RWPE2 (cell line): ENCODE measurements at regions not wholly inside any gene's neighbourhood (a gene's known extent, or its start where the extent isn't known, plus 50 kb on each side); places are given as distances from the start of the nearest gene placed in this dataset.

Experiments used
- ATAC-seq: fragments of 200-7000 bp; cut with Tn5 transposase; 3 replicates; pipeline ENCODE4 v1.9.1; 2021; ENCODE audit warnings: low read depth
- DNase-seq: peaks from one replicate; pipeline ENCODE4 v3.0.0-alpha.2; 2020; ENCODE audit warnings: low spot score
- H3K27ac ChIP-seq: fragments of 450-650 bp; 2 replicates; pipeline ENCODE4 v1.5.1; 2017; ENCODE audit warnings: mild to moderate bottlenecking; ENCODE audit not compliant: poor library complexity, severe bottlenecking
- H3K27me3 ChIP-seq: fragments of 250-450 bp; sonication (Bioruptor Pico); 2 replicates; pipeline ENCODE4 v1.5.1; 2021; ENCODE audit warnings: mild to moderate bottlenecking, moderate library complexity; ENCODE audit not compliant: insufficient read depth, poor library complexity, severe bottlenecking
- H3K36me3 ChIP-seq: fragments of 250-450 bp; sonication (Bioruptor Pico); 2 replicates; pipeline ENCODE4 v1.5.1; 2020; ENCODE audit warnings: low read depth, mild to moderate bottlenecking, moderate library complexity
- H3K4me1 ChIP-seq: fragments of 250-450 bp; sonication (Bioruptor Pico); 2 replicates; pipeline ENCODE4 v1.5.1; 2021; ENCODE audit warnings: mild to moderate bottlenecking, moderate library complexity; ENCODE audit not compliant: insufficient read depth, poor library complexity, severe bottlenecking
- H3K4me3 ChIP-seq: fragments of 250-450 bp; sonication (Bioruptor Pico); 2 replicates; pipeline ENCODE4 v1.5.1; 2021; ENCODE audit warnings: mild to moderate bottlenecking, moderate library complexity; ENCODE audit not compliant: severe bottlenecking
- H3K9me3 ChIP-seq: fragments of 250-450 bp; sonication (Bioruptor Pico); 2 replicates; pipeline ENCODE4 v1.5.1; 2021; ENCODE audit warnings: mild to moderate bottlenecking, moderate library complexity; ENCODE audit not compliant: severe bottlenecking
- CTCF ChIP-seq: fragments of 450-650 bp; IDR thresholded peaks from one replicate; pipeline ENCODE4 v1.5.1; 2017; ENCODE audit warnings: mild to moderate bottlenecking, moderate library complexity; ENCODE audit not compliant: poor library complexity, severe bottlenecking

- H3K27ac ChIP-seq: no peak overlapping the region
- TF ChIP-seq CTCF: no peak
Measured at GRCh38 chr10:130751106-130751840, 560.2 kb downstream of the TCERG1L start.

GRCh38 chr10:130751851-130752250 is 559.7 kb downstream of the TCERG1L start:
- Histone ChIP-seq H3K9me3 (no peaks in the 10 kb centered on the region), H3K36me3 (no peaks in the 10 kb centered on the region), H3K4me3 (no peak overlapping the region), H3K27me3 (no peaks in the 10 kb centered on the region), H3K27ac (no peak overlapping the region), H3K4me1 (no peaks in the 10 kb centered on the region)
- no peak for TF ChIP-seq CTCF
- DNase-seq: no peak
- ATAC-seq: no peak

More at GRCh38 chr10:130751106-130751840, 560.2 kb downstream of the TCERG1L start:
- ATAC-seq (no peak), DNase-seq (no peak)
- Histone ChIP-seq H3K27me3 (no peaks in the 10 kb centered on the region), H3K9me3 (no peaks in the 10 kb centered on the region), H3K36me3 (no peaks in the 10 kb centered on the region), H3K4me3 (no peak overlapping the region), H3K4me1 (no peaks in the 10 kb centered on the region)

GRCh38 chr10:130756651-130757050 is 554.9 kb downstream of the TCERG1L start:
- H3K27me3 ChIP-seq: no peaks in the 10 kb centered on the region
- H3K27ac ChIP-seq: no peak overlapping the region
- no peaks in the 10 kb centered on the region for H3K36me3 ChIP-seq
- DNase-seq (no peak), ATAC-seq (no peak)
- H3K4me3 ChIP-seq: no peak overlapping the region
- TF ChIP-seq CTCF: no peak
- no peaks in the 10 kb centered on the region for H3K9me3 ChIP-seq
- H3K4me1 ChIP-seq: no peaks in the 10 kb centered on the region

GRCh38 chr10:130757271-130757670 is 554.2 kb downstream of the TCERG1L start:
- no peak for TF ChIP-seq CTCF
- H3K4me1 ChIP-seq: no peaks in the 10 kb centered on the region
- ATAC-seq: no peak
- H3K9me3 ChIP-seq: no peaks in the 10 kb centered on the region
- no peak for DNase-seq
- no peaks in the 10 kb centered on the region for H3K27me3 ChIP-seq
- no peak overlapping the region for H3K27ac ChIP-seq
- no peaks in the 10 kb centered on the region for H3K36me3 ChIP-seq
- H3K4me3 ChIP-seq: no peak overlapping the region

- no peaks in the 10 kb centered on the region for H3K4me1 ChIP-seq
- no peak for ATAC-seq
- no peaks in the 10 kb centered on the region for H3K27me3 ChIP-seq
- H3K36me3 ChIP-seq: no peaks in the 10 kb centered on the region
- H3K4me3 ChIP-seq: no peak overlapping the region
- no peaks in the 10 kb centered on the region for H3K9me3 ChIP-seq
- no peak overlapping the region for H3K27ac ChIP-seq
- peak; percentile 15 for DNase-seq
- TF ChIP-seq CTCF: no peak
Measured at GRCh38 chr10:130757821-130758489, 553.6 kb downstream of the TCERG1L start.
